Heart right ventricle (tissue), 16 donors: ENCODE measurements at regions not wholly inside any gene's neighbourhood (a gene's known extent, or its start where the extent isn't known, plus 50 kb on each side); places are given as distances from the start of the nearest gene placed in this dataset.

ENCODE experiments used
- ATAC-seq, 8 donors: fragments of 200-7000 bp; cut with Tn5 transposase; one replicate each; pipeline ENCODE4 v1.9.1; 2020; ENCODE audit warnings: mild to moderate bottlenecking in 8 of 8, moderate library complexity in 8 of 8, moderate number of reproducible peaks in 1 of 8
- DNase-seq, 2 donors: peaks; one replicate each; pipeline ENCODE4 v3.0.0-alpha.2; 2020
- H3K27ac ChIP-seq, 10 donors: fragments of 200-600 bp; sonication (generic) in 2 of 10; one replicate each; pipeline versions ENCODE4 v1.5.0 to v1.8.0; 2020 to 2022; ENCODE audit warnings: mild to moderate bottlenecking in 3 of 10
- H3K27me3 ChIP-seq, 7 donors: fragments of 200-600 bp; one replicate each; pipeline ENCODE4 v1.8.0; 2021 to 2022; ENCODE audit warnings: mild to moderate bottlenecking in 2 of 7
- H3K36me3 ChIP-seq, 9 donors: fragments of 200-600 bp; sonication (generic) in 1 of 9; one replicate each; pipeline versions ENCODE4 v1.5.0 to v1.8.0; 2020 to 2022; ENCODE audit warnings: mild to moderate bottlenecking in 2 of 9
- H3K4me1 ChIP-seq, 9 donors: fragments of 200-600 bp; sonication (generic) in 1 of 9; one replicate each; pipeline versions ENCODE4 v1.5.0 to v1.8.0; 2020 to 2022; ENCODE audit warnings: mild to moderate bottlenecking in 4 of 9
- H3K4me3 ChIP-seq, 10 donors: fragments of 200-600 bp; sonication (generic) in 2 of 10; one replicate each; pipeline versions ENCODE4 v1.5.0 to v1.8.0; 2020 to 2022; ENCODE audit warnings: mild to moderate bottlenecking in 7 of 10, moderate library complexity in 2 of 10
- H3K9me3 ChIP-seq, 11 donors: fragments of 200-600 bp in 10 of 11; sonication (generic) in 2 of 11; one replicate each; pipeline versions ENCODE4 v1.5.0 to v1.8.0; 2013 to 2022; ENCODE audit warnings: mild to moderate bottlenecking in 2 of 11, control low read depth in 1 of 11, moderate library complexity in 1 of 11
- WGBS, 2 donors: extraction: QIAGEN DNeasy Blood & Tissue Kit; methylation state at CpG; one replicate each; pipeline ENCODE4 v1.1.7; 2013; ENCODE audit warnings: inconsistent platforms in 1 of 2; 5-methylcytosine and 5-hydroxymethylcytosine counted together
- intact Hi-C, 10 donors: fragments of 100-400 bp; cut with DNase I; formaldehyde crosslinking; loops; one replicate each; pipeline versions ENCODE4 v1.11.1 to v1.14.2; 2022
- TF ChIP-seq, protein P1 (sequence below), 9 donors: fragments of 200-600 bp; sonication (generic) in 2 of 9; IDR thresholded peaks; one replicate each; pipeline versions ENCODE4 v1.5.0 to v1.8.0; 2021 to 2022; ENCODE audit warnings: antibody characterized with exemption in 9 of 9, mild to moderate bottlenecking in 5 of 9, moderate library complexity in 1 of 9
- donor health status: Arrhythmogenic right ventricular cardiomyopathy.
- donor health status: ischemic (EF 13 %, LVEDD 7.1; RV severe dilation, severe dysfunction).
- donor health status: healthy with polysubstance abuse.
- donor health status: DM: no; HTN: yes; CAD: no.
- donor health status: DM: no; HTN: no; CAD: no.
- donor health status: ischemic (EF 25% LVEDD 6.9; RV normal size, moderate dysfunction).
- donor health status: ischemic (EF 25% LVEDD 5.7; RV mildly dilated, moderate dysfunction).
- donor health status: healthy.
- donor health status: DM: yes; HTN: yes; CAD: no.
- donor health status: Ischemic cardiomyopathy.
- donor health status: ischemic (EF 35%, LVEDD 5.7; RV mildly dilated, moderate dysfunction).
- donor health status: nonischemic (EF 11% LVEDD 7.7; RV severe dilation, severe dysfunction).
- donor health status: DM: yes; HTN: yes; CAD: no.
- donor health status: PGD.
- donor health status: ischemic (EF 29% LVEDD 5.4; RV normal size, mild dysfunction).
- donor health status: nonischemic (EF 23%, LVEDD 6.1; RV moderate dilation, normal function).

DNA sequence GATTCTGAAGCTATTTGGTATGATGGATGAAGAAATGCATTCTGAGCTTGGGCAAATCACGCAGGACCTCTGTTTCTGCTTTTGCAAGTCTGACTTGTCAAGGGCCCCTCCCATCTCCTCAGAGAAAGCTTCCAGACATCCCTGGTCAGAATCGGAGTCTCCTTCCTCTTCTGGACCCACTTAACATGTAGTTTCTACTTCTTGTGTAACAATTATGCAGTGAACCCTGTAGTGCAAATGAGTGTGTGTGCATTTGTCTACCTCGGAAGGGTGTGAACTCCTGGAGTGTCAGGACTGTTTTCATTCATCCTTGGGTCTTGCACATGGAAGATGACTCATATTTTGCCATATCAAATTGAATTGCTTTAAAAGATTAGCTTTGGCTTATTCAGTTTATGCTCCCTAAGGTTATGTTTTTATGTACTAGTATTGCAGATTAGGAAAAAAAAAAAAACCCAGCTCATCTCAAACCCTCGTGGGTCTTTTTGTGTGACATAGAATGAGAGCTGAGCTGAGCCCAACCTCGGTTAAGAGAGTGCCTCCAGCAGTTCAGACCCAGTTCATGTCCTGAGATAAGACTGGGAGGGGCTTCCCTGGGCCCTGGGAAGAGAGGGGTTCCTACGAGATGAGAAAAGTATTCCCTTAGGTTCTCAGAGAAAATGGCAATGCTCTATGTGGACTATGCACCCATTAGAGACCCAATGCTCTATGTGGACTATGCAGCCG, 61.1 kb upstream of the RPL34 start:
- peak in 2 of 8 donors; percentile 12 to 41 for ATAC-seq
- Histone ChIP-seq H3K4me1 (peaks cover 0 to 28% (median 9%) of the 10 kb centered on the region in 9 donors), H3K36me3 (no peaks in the 10 kb centered on the region), H3K4me3 (no peak overlapping the region), H3K27me3 (no peaks in the 10 kb centered on the region), H3K27ac (peak overlapping the region in 4 of 10 donors; percentile 67 to 78 (median 77)), H3K9me3 (no peaks in the 10 kb centered on the region)
- intact Hi-C loops, result no loop called here
- TF ChIP-seq, protein P1, sequence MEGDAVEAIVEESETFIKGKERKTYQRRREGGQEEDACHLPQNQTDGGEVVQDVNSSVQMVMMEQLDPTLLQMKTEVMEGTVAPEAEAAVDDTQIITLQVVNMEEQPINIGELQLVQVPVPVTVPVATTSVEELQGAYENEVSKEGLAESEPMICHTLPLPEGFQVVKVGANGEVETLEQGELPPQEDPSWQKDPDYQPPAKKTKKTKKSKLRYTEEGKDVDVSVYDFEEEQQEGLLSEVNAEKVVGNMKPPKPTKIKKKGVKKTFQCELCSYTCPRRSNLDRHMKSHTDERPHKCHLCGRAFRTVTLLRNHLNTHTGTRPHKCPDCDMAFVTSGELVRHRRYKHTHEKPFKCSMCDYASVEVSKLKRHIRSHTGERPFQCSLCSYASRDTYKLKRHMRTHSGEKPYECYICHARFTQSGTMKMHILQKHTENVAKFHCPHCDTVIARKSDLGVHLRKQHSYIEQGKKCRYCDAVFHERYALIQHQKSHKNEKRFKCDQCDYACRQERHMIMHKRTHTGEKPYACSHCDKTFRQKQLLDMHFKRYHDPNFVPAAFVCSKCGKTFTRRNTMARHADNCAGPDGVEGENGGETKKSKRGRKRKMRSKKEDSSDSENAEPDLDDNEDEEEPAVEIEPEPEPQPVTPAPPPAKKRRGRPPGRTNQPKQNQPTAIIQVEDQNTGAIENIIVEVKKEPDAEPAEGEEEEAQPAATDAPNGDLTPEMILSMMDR (IDR thresholded peaks at IDR 0.05), result no peak
- no peak for DNase-seq
- 45 to 55% methylated on average over 7 of the region's 7 CpGs for WGBS, 2 donors

DNA sequence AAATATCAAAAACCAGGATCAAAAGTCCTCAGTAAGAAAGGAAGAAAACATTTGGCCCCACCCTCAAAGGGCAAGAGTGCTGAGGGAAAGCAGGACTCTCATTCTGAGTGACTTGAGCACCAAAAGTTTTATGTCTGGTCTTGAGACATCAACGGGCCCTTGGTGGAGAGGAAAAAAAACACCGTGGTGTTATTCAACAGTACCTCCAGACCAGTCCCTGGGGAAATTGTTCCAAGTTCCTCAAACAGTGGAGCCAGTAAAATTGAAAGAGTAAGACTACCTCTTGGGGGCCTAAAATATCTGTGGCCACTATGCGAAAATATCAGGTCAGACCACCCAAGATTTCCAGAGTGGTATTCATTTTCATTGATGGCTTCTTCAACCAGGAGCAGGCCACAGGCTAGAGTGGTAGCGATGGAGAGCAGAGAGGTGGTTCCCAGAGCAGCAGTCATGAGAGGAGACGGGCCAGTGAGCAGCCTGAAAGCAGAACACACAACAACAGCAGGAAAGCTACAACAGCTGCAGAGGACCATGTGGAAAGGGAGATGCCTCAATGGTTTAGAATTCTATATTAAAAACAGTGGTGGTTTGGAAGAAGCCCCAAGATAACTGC, 63.7 kb upstream of the RPL34 start:
- DNase-seq (no peak), ATAC-seq (no peak)
- TF ChIP-seq, protein P1 (IDR thresholded peaks at IDR 0.05), result no peak
- Histone ChIP-seq H3K36me3 (no peaks in the 10 kb centered on the region), H3K4me1 (peaks cover 0 to 28% (median 9%) of the 10 kb centered on the region in 9 donors), H3K4me3 (no peak overlapping the region), H3K27ac (no peak overlapping the region), H3K27me3 (no peaks in the 10 kb centered on the region), H3K9me3 (peaks cover 0 to under 1% (median 0%) of the 10 kb centered on the region in 11 donors)
- intact Hi-C loops, result no loop called here
- WGBS, 2 donors, result 86 to 87% methylated on average over 5 of the region's 5 CpGs

DNA sequence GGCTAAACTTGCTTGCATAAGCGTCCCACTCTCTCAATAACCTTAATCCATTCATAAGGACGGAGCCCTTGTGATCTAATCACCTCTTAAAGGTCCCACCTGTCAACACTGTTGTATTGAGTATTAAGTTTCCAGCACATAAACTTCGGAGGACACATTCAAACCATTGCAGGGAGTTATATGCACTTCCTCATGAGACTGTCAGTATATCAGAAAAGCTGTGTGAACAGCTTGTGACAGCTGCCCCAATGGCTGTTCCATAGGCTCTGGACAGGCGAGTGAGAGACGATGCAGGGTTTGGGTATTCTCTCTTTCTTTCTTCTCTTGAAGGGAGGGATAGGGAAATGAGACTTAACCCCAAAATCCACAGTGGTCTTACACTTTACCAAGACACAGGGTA, 64.2 kb upstream of the RPL34 start:
- WGBS, 2 donors, result 59 to 68% methylated on average over 5 of the region's 5 CpGs
- DNase-seq (no peak), ATAC-seq (no peak)
- Histone ChIP-seq H3K36me3 (no peaks in the 10 kb centered on the region), H3K9me3 (peaks cover 0 to 6% (median 0%) of the 10 kb centered on the region in 11 donors), H3K4me1 (peaks cover 0 to 24% (median 9%) of the 10 kb centered on the region in 9 donors), H3K27me3 (no peaks in the 10 kb centered on the region), H3K27ac (no peak overlapping the region), H3K4me3 (no peak overlapping the region)
- intact Hi-C loops, result no loop called here
- TF ChIP-seq, protein P1 (IDR thresholded peaks at IDR 0.05), result no peak

- DNase-seq, result no peak
- intact Hi-C loops, result no loop called here
- TF ChIP-seq, protein P1 (IDR thresholded peaks at IDR 0.05), result no peak
- no peak for ATAC-seq
- 50 to 51% methylated on average over 1 of the region's 1 CpG for WGBS, 2 donors
- Histone ChIP-seq H3K27ac (no peak overlapping the region), H3K4me3 (no peak overlapping the region), H3K36me3 (no peaks in the 10 kb centered on the region), H3K4me1 (peaks cover 0 to 20% (median 9%) of the 10 kb centered on the region in 9 donors), H3K27me3 (no peaks in the 10 kb centered on the region), H3K9me3 (peaks cover 0 to 11% (median 0%) of the 10 kb centered on the region in 11 donors)
Observed at GRCh38 chr4:108555701-108556100, 64.7 kb upstream of the RPL34 start.
